SK-N-SH (cell line): ENCODE measurements at regions not wholly inside any gene's neighbourhood (a gene's known extent, or its start where the extent isn't known, plus 50 kb on each side); places are given as distances from the start of the nearest gene placed in this dataset.

Experiments
- CTCF ChIA-PET: fragments of 300-600, 350-600 bp; formaldehyde crosslinking; extraction: SDS; loops from one replicate; lab custom pipeline; 2021; lab: Yijun Ruan, JAX
- POLR2A ChIA-PET: fragments of 350-600 bp; sonication (Branson Sonifier 250); formaldehyde crosslinking; extraction: SDS; loops from one replicate; lab custom pipeline; 2020; ENCODE audit warnings: antibody characterized with exemption, inconsistent platforms; lab: Yijun Ruan, JAX
- DNase-seq: peaks from one replicate; pipeline ENCODE4 v3.0.0; 2012
- H2AFZ ChIP-seq: fragments of 200-600 bp; sonication (generic); 2 replicates; pipeline ENCODE4 v1.8.1; 2016; ENCODE audit warnings: antibody characterized with exemption, mild to moderate bottlenecking, low read depth
- H3F3A ChIP-seq: fragments of 200-600 bp; sonication (generic); replicated peaks from 2 replicates; pipeline ENCODE3; 2016; ENCODE audit warnings: antibody characterized with exemption, mild to moderate bottlenecking; ENCODE audit not compliant: insufficient read depth
- H3K27ac ChIP-seq, 2 experiments: fragments of 200-500 bp in 1 of 2; fragments of 200-600 bp in 1 of 2; sonication (Bioruptor generic) in 1 of 2; sonication (generic), shearing (Covaris generic) in 1 of 2; 2 replicates each; pipeline versions ENCODE4 v1.5.1 to v1.6.1; 2014 to 2016; ENCODE audit warnings: low read depth in 2 of 2, inconsistent platforms in 1 of 2, low read length in 1 of 2, mild to moderate bottlenecking in 1 of 2, mixed read lengths in 1 of 2
- H3K27me3 ChIP-seq: fragments of 200-600 bp; sonication (generic), shearing (Covaris generic); 2 replicates; pipeline ENCODE4 v1.6.1; 2016; ENCODE audit warnings: mixed run types; ENCODE audit not compliant: insufficient read depth
- H3K36me3 ChIP-seq, 2 experiments: fragments of 200-500 bp in 1 of 2; fragments of 200-600 bp in 1 of 2; sonication (Bioruptor generic) in 1 of 2; sonication (generic) in 1 of 2; replicated peaks in 1 of 2; 2 replicates each; pipeline versions ENCODE3 to v1.5.1; 2014 to 2016; ENCODE audit warnings: low read length in 1 of 2, mild to moderate bottlenecking in 1 of 2; ENCODE audit not compliant: insufficient read depth in 2 of 2, control insufficient read depth in 1 of 2
- H3K4me1 ChIP-seq, 2 experiments: fragments of 200-500 bp in 1 of 2; fragments of 200-600 bp in 1 of 2; sonication (Bioruptor generic) in 1 of 2; sonication (generic), shearing (Covaris generic) in 1 of 2; 2 replicates each; pipeline versions ENCODE4 v1.5.1 to v1.6.1; 2014 to 2016; ENCODE audit warnings: low read depth in 1 of 2, low read length in 1 of 2, mixed run types in 1 of 2; ENCODE audit not compliant: insufficient read depth in 2 of 2, control insufficient read depth in 1 of 2
- H3K4me2 ChIP-seq: fragments of 200-600 bp; sonication (generic), shearing (Covaris generic); 2 replicates; pipeline ENCODE4 v1.6.1; 2017; ENCODE audit warnings: mixed run types
- H3K4me3 ChIP-seq, 2 experiments: fragments of 200-500 bp in 1 of 2; fragments of 200-600 bp in 1 of 2; sonication (Bioruptor generic) in 1 of 2; sonication (generic), shearing (Covaris generic) in 1 of 2; 2 replicates each; pipeline versions ENCODE4 v1.5.1 to v1.8.1; 2014 to 2016; ENCODE audit warnings: low read depth in 2 of 2, inconsistent platforms in 1 of 2, low read length in 1 of 2, mild to moderate bottlenecking in 1 of 2, mixed read lengths in 1 of 2, moderate library complexity in 1 of 2
- H3K79me2 ChIP-seq: fragments of 200-600 bp; sonication (generic); 2 replicates; pipeline ENCODE4 v1.8.1; 2017; ENCODE audit warnings: mild to moderate bottlenecking; ENCODE audit not compliant: insufficient read depth
- H3K9ac ChIP-seq: fragments of 200-600 bp; sonication (generic); 2 replicates; pipeline ENCODE4 v1.6.1; 2017; ENCODE audit warnings: mixed run types
- H3K9me2 ChIP-seq: fragments of 200-600 bp; sonication (generic); 2 replicates; pipeline ENCODE4 v1.6.1; 2017; ENCODE audit warnings: mixed run types
- H3K9me3 ChIP-seq: fragments of 200-600 bp; sonication (generic); 2 replicates; pipeline ENCODE4 v1.6.1; 2017; ENCODE audit warnings: mixed run types, mild to moderate bottlenecking, moderate library complexity
- H4K20me1 ChIP-seq: fragments of 200-600 bp; sonication (generic); 2 replicates; pipeline ENCODE4 v1.6.1; 2017; ENCODE audit warnings: mild to moderate bottlenecking, mixed run types; ENCODE audit not compliant: insufficient read depth
- CHD2 ChIP-seq: fragments of 150-350 bp; IDR thresholded peaks from 2 replicates; pipeline ENCODE4 v1.6.1; 2018; ENCODE audit warnings: low read length; ENCODE audit not compliant: partially characterized antibody
- ELF1 ChIP-seq: IDR thresholded peaks from 2 replicates; pipeline ENCODE4 v1.4.0; 2012
- FOSL2 ChIP-seq: IDR thresholded peaks from 2 replicates; pipeline ENCODE4 v1.4.0; 2012; ENCODE audit warnings: low read depth, mild to moderate bottlenecking, moderate library complexity, borderline replicate concordance
- GATA2 ChIP-seq: sonication (generic); formaldehyde crosslinking; IDR thresholded peaks from 2 replicates; pipeline ENCODE4 v1.5.0; 2020; ENCODE audit warnings: mild to moderate bottlenecking, missing genetic modification reagents
- IRF3 ChIP-seq: fragments of 150-350 bp; IDR thresholded peaks from 2 replicates; pipeline ENCODE4 v1.6.1; 2016; ENCODE audit warnings: mild to moderate bottlenecking, low read depth, low read length
- MAX ChIP-seq: IDR thresholded peaks from 2 replicates; pipeline ENCODE4 v1.4.0; 2012; ENCODE audit warnings: low read depth
- NFIC ChIP-seq: IDR thresholded peaks from 2 replicates; pipeline ENCODE4 v1.4.0; 2012; ENCODE audit warnings: borderline replicate concordance
- POLR2AphosphoS5 ChIP-seq: IDR thresholded peaks from 2 replicates; pipeline ENCODE4 v1.6.1; 2012; ENCODE audit warnings: low read depth, low read length
- RFX5 ChIP-seq: IDR thresholded peaks from 2 replicates; pipeline ENCODE4 v1.6.1; 2012; ENCODE audit warnings: mild to moderate bottlenecking, improper control_type of control experiment, low read length
- SMC3 ChIP-seq: IDR thresholded peaks from 2 replicates; pipeline ENCODE4 v1.6.1; 2012; ENCODE audit warnings: low read depth, low read length, improper control_type of control experiment
- TCF12 ChIP-seq: IDR thresholded peaks from 2 replicates; pipeline ENCODE4 v1.4.0; 2012
- USF2 ChIP-seq: fragments of 150-350 bp; IDR thresholded peaks from 2 replicates; pipeline ENCODE4 v1.6.1; 2017; ENCODE audit warnings: antibody characterized with exemption, low read length, low read depth, borderline replicate concordance
- WGBS: methylation state at CpG from one replicate; pipeline ENCODE4 v1.1.6; 2017; ENCODE audit warnings: low lambda C conversion rate; 5-methylcytosine and 5-hydroxymethylcytosine counted together

- Histone ChIP-seq H3K4me1 (no peaks in the 10 kb centered on the region), H3K9me3 (no peaks in the 10 kb centered on the region), H3K79me2 (no peaks in the 10 kb centered on the region), H4K20me1 (no peaks in the 10 kb centered on the region), H3K4me3 (no peak overlapping the region), H3K27me3 (no peaks in the 10 kb centered on the region), H2AFZ (no peak overlapping the region), H3K27ac (no peak overlapping the region), H3K36me3 (no peaks in the 10 kb centered on the region), H3K9ac (no peak overlapping the region), H3F3A (no peaks in the 10 kb centered on the region), H3K4me2 (no peak overlapping the region), H3K9me2 (no peaks in the 10 kb centered on the region)
- DNase-seq: no peak
- no peak for TF ChIP-seq POLR2AphosphoS5
- ChIA-PET CTCF (interaction anchor here (1.2 to 2.0 kb wide), 3 partner anchors 10 to 187 kb away, joined by 3 to 11 read pairs (median 5); no protein-coding TSS in a partner anchor), POLR2A (no interaction called here)
- 71% methylated on average over 7 of the region's 7 CpGs for whole genome bisulfite sequencing
These were observed 96.3 kb upstream of the CLMP start for GRCh38 chr11:123291201-123291869.

GRCh38 chr11:123286761-123287160, 91.7 kb upstream of the CLMP start:
- H3F3A ChIP-seq: no peaks in the 10 kb centered on the region
- H3K4me1 ChIP-seq: peaks cover 0 to 3% of the 10 kb centered on the region in 2 experiments; a peak in 1 of 4 replicates
- H3K27me3 ChIP-seq: no peaks in the 10 kb centered on the region
- TF ChIP-seq ELF1 (no peak), USF2 (no peak), RFX5 (no peak), GATA2 (no peak), IRF3 (no peak), FOSL2 (no peak), NFIC (no peak), MAX (no peak), SMC3 (no peak), TCF12 (no peak), CHD2 (no peak)
- no peaks in the 10 kb centered on the region for H4K20me1 ChIP-seq
- ChIA-PET CTCF (interaction anchor here (1.8 to 2.0 kb wide), 2 partner anchors 14 to 25 kb away, joined by 6 to 7 read pairs; no protein-coding TSS in a partner anchor), POLR2A (no interaction called here)
- no peak overlapping the region for H3K9ac ChIP-seq
- no peak overlapping the region for H3K27ac ChIP-seq
- DNase-seq: no peak
- H3K4me2 ChIP-seq: no peak overlapping the region
- H2AFZ ChIP-seq: no peak overlapping the region
- H3K79me2 ChIP-seq: no peaks in the 10 kb centered on the region
- no peaks in the 10 kb centered on the region for H3K9me2 ChIP-seq
- no peaks in the 10 kb centered on the region for H3K36me3 ChIP-seq
- no peaks in the 10 kb centered on the region for H3K9me3 ChIP-seq
- WGBS: 83% methylated on average over 3 of the region's 3 CpGs
- no peak overlapping the region for H3K4me3 ChIP-seq
